Gastroesophageal sphincter (tissue), 4 donors: ENCODE measurements at regions not wholly inside any gene's neighbourhood (a gene's known extent, or its start where the extent isn't known, plus 50 kb on each side); places are given as distances from the start of the nearest gene placed in this dataset.

ENCODE experiments used
- ATAC-seq: fragments of 150-250 bp; one replicate; pipeline ENCODE4 v1.9.1; 2016; ENCODE audit warnings: mild to moderate bottlenecking, moderate library complexity
- H3K27ac ChIP-seq, 4 donors: fragments of 200-600 bp; sonication (generic) in 3 of 4; 1 replicate in 3 of 4; 2 replicates in 1 of 4; pipeline ENCODE4 v1.5.1; 2016 to 2019
- H3K27me3 ChIP-seq: fragments of 200-600 bp; sonication (generic); one replicate; pipeline ENCODE4 v1.5.1; 2019
- H3K36me3 ChIP-seq, 2 donors: fragments of 200-600 bp; sonication (generic); one replicate each; pipeline ENCODE4 v1.5.1; 2019; ENCODE audit warnings: control low read depth in 1 of 2
- H3K4me1 ChIP-seq, 3 donors: fragments of 200-600 bp; sonication (generic); 1 replicate in 2 of 3; 2 replicates in 1 of 3; pipeline ENCODE4 v1.5.1; 2016 to 2019; ENCODE audit warnings: control low read depth in 2 of 3
- H3K4me3 ChIP-seq, 2 donors: fragments of 200-600 bp; sonication (generic); one replicate each; pipeline ENCODE4 v1.5.1; 2019; ENCODE audit warnings: mild to moderate bottlenecking in 1 of 2, moderate library complexity in 1 of 2
- H3K9me3 ChIP-seq, 3 donors: fragments of 200-600 bp; sonication (generic); one replicate each; pipeline ENCODE4 v1.5.1; 2017 to 2019; ENCODE audit warnings: control low read depth in 2 of 3
- EP300 ChIP-seq: sonication (generic); formaldehyde crosslinking; IDR thresholded peaks from one replicate; pipeline ENCODE4 v1.6.1; 2017; ENCODE audit warnings: antibody characterized with exemption, mild to moderate bottlenecking
- POLR2A ChIP-seq, 2 donors: fragments of 450-650 bp; IDR thresholded peaks; one replicate each; pipeline ENCODE4 v1.6.1; 2017; ENCODE audit warnings: antibody characterized with exemption in 2 of 2, mild to moderate bottlenecking in 2 of 2, moderate library complexity in 1 of 2
- POLR2AphosphoS5 ChIP-seq: sonication (generic); formaldehyde crosslinking; IDR thresholded peaks from one replicate; pipeline ENCODE4 v1.6.1; 2017; ENCODE audit warnings: antibody characterized with exemption
- WGBS, 2 donors: methylation state at CpG; one replicate each; pipeline ENCODE4 v1.1.5; 2018; ENCODE audit warnings: low coverage in 1 of 2; 5-methylcytosine and 5-hydroxymethylcytosine counted together
- TF ChIP-seq, protein P1 (sequence below), 4 experiments: fragments of 200-600 bp in 2 of 4; fragments of 450-650 bp in 2 of 4; sonication (generic) in 1 of 4; IDR thresholded peaks; one replicate each; pipeline ENCODE4 v1.5.1; 2017 to 2019; ENCODE audit warnings: antibody characterized with exemption in 4 of 4, mild to moderate bottlenecking in 2 of 4, moderate library complexity in 2 of 4

GRCh38 chr4:163665521-163666331, 171.2 kb downstream of the TMA16 start:
- Histone ChIP-seq H3K36me3 (no peaks in the 10 kb centered on the region), H3K27ac (no peak overlapping the region), H3K4me1 (no peaks in the 10 kb centered on the region), H3K9me3 (no peaks in the 10 kb centered on the region), H3K4me3 (no peak overlapping the region), H3K27me3 (no peaks in the 10 kb centered on the region)
- no peak for ATAC-seq
- WGBS, 2 donors, result 77 to 79% methylated on average over 9 of the region's 9 CpGs
- TF ChIP-seq POLR2AphosphoS5 (no peak), EP300 (no peak), POLR2A (IDR thresholded peaks at IDR 0.05) (no peak)
- TF ChIP-seq, protein P1, sequence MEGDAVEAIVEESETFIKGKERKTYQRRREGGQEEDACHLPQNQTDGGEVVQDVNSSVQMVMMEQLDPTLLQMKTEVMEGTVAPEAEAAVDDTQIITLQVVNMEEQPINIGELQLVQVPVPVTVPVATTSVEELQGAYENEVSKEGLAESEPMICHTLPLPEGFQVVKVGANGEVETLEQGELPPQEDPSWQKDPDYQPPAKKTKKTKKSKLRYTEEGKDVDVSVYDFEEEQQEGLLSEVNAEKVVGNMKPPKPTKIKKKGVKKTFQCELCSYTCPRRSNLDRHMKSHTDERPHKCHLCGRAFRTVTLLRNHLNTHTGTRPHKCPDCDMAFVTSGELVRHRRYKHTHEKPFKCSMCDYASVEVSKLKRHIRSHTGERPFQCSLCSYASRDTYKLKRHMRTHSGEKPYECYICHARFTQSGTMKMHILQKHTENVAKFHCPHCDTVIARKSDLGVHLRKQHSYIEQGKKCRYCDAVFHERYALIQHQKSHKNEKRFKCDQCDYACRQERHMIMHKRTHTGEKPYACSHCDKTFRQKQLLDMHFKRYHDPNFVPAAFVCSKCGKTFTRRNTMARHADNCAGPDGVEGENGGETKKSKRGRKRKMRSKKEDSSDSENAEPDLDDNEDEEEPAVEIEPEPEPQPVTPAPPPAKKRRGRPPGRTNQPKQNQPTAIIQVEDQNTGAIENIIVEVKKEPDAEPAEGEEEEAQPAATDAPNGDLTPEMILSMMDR (IDR thresholded peaks at IDR 0.05), result no peak

- Histone ChIP-seq H3K27ac (no peak overlapping the region), H3K36me3 (no peaks in the 10 kb centered on the region), H3K27me3 (no peaks in the 10 kb centered on the region), H3K4me1 (no peaks in the 10 kb centered on the region), H3K9me3 (no peaks in the 10 kb centered on the region), H3K4me3 (no peak overlapping the region)
- no peak for ATAC-seq
- TF ChIP-seq POLR2AphosphoS5, result no peak
- TF ChIP-seq POLR2A (IDR thresholded peaks at IDR 0.05), result no peak
- no peak for TF ChIP-seq EP300
- TF ChIP-seq, protein P1 (IDR thresholded peaks at IDR 0.05), result no peak
These were observed 171.9 kb downstream of the TMA16 start for GRCh38 chr4:163666332-163666873.

DNA sequence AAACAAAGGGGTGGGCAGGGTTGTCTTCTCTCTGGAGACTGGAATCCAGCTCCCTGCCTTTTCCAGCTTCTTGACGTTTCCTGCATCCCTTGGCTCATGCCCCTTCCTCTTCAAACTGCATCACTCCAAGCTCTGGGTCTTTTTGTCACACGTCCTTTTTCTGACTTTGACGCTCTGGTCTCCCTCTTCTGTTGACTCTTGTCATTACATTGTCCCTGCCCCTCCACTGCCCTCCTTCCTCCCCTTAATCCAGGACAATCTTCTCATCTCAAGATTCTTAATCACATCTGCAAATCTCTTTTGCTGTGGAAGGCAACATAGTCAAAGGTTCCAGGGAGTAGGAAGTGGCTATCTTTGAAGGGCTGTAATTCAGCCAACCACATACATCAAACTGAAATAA, 178.3 kb downstream of the TMA16 start:
- Histone ChIP-seq H3K36me3 (no peaks in the 10 kb centered on the region), H3K4me3 (no peak overlapping the region), H3K4me1 (no peaks in the 10 kb centered on the region), H3K9me3 (no peaks in the 10 kb centered on the region), H3K27me3 (no peaks in the 10 kb centered on the region), H3K27ac (no peak overlapping the region)
- TF ChIP-seq EP300, result no peak
- TF ChIP-seq, protein P1 (IDR thresholded peaks at IDR 0.05), result no peak
- 78 to 79% methylated on average over 3 of the region's 3 CpGs for WGBS, 2 donors
- no peak for ATAC-seq

DNA sequence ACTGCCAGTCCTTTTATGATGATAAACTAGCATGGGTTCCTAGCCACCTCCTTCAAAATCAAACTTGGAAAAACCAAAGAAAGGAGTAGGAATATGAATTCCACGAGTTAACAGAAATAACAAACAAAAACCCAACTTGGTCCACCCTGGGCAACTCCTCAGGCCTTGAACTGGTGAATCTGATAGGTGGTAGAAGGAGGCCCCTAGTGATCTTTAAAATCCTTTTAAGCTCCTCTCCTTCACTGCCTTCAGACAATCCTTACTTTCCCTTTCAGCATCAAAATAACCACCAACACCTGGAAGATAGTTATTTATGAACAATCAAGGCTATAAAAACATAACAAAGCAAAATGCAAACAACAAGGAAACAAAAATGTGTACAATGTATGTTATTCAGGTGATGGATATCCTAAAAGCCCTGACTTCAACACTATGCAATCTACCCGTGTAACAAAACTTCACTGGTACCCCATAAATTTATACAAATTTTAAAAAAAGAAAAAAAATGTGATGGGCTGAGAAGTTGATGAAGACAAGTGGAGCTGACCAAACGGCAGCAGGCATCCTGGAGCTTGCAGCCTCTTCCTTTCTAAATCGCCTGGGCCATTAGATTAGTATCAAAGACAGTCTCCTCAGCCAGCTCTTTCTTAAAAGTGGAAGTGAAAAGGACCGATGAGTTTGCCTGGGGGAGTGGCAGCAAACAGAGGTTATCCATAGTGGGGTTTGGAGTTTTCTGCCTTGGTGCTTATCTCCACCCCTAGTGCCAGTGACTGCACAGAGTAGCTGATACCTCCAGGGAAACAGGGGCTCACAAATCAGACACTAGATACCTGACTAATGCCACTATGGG, 179.6 kb downstream of the TMA16 start:
- TF ChIP-seq POLR2A (IDR thresholded peaks at IDR 0.05) (no peak), POLR2AphosphoS5 (no peak), EP300 (no peak)
- TF ChIP-seq, protein P1 (IDR thresholded peaks at IDR 0.05), result no peak
- Histone ChIP-seq H3K27ac (no peak overlapping the region), H3K4me3 (no peak overlapping the region), H3K9me3 (no peaks in the 10 kb centered on the region), H3K27me3 (no peaks in the 10 kb centered on the region), H3K36me3 (no peaks in the 10 kb centered on the region), H3K4me1 (no peaks in the 10 kb centered on the region)
- WGBS, 2 donors, result 53 to 60% methylated on average over 5 of the region's 5 CpGs
- no peak for ATAC-seq
